ENCODE measurements at regions not wholly inside any gene's neighbourhood (a gene's known extent, or its start where the extent isn't known, plus 50 kb on each side); places are given as distances from the start of the nearest gene placed in this dataset.

GRCh38 chrX:13955975-13956374 lies 73.7 kb downstream of the GEMIN8 start:
- TF ChIP-seq CTCF (IDR thresholded peaks at IDR 0.05): no peak

GRCh38 chrX:13955095-13955647 lies 74.5 kb downstream of the GEMIN8 start:
- TF ChIP-seq CTCF (IDR thresholded peaks at IDR 0.05): no peak

GRCh38 chrX:13952581-13952980 lies 77.1 kb downstream of the GEMIN8 start:
- no peak for TF ChIP-seq CTCF (IDR thresholded peaks at IDR 0.05)

- no peak for TF ChIP-seq CTCF (IDR thresholded peaks at IDR 0.05)
Measured at GRCh38 chrX:13940671-13941070, 89.0 kb downstream of the GEMIN8 start.

GRCh38 chrX:13939741-13940597 lies 89.7 kb downstream of the GEMIN8 start:
- TF ChIP-seq CTCF (IDR thresholded peaks at IDR 0.05): no peak

GRCh38 chrX:13938829-13939530 lies 90.7 kb downstream of the GEMIN8 start:
- TF ChIP-seq CTCF (IDR thresholded peaks at IDR 0.05): no peak

GRCh38 chrX:13938051-13938828 lies 91.5 kb downstream of the GEMIN8 start:
- no peak for TF ChIP-seq CTCF (IDR thresholded peaks at IDR 0.05)

Measured in LNCAP (cell line).